HG02571 (cell line): ENCODE measurements at regions not wholly inside any gene's neighbourhood (a gene's known extent, or its start where the extent isn't known, plus 50 kb on each side); places are given as distances from the start of the nearest gene placed in this dataset.

Source experiments
- ATAC-seq: cut with Tn5 transposase; IDR thresholded peaks from one replicate; pipeline ENCODE4 v1.9.1; 2021; ENCODE audit warnings: mild to moderate bottlenecking, moderate library complexity; ENCODE audit not compliant: unreplicated experiment

- ATAC-seq, result no peak
Measured at GRCh38 chr12:3972576-3972975, 99.4 kb upstream of the PARP11 start.

GRCh38 chr12:3968523-3968922, 95.3 kb upstream of the PARP11 start:
- no peak for ATAC-seq

- no peak for ATAC-seq
Measured at GRCh38 chr12:3967556-3968160, 94.5 kb upstream of the PARP11 start.

GRCh38 chr12:3966376-3966775, 93.2 kb upstream of the PARP11 start:
- ATAC-seq, result no peak

- no peak for ATAC-seq
Measured at GRCh38 chr12:3965046-3965445, 91.8 kb upstream of the PARP11 start.

- ATAC-seq, result no peak
Measured at GRCh38 chr12:3964439-3964838, 91.2 kb upstream of the PARP11 start.

GRCh38 chr12:3962631-3963483, 89.7 kb upstream of the PARP11 start:
- no peak for ATAC-seq

GRCh38 chr12:3961591-3961990, 88.4 kb upstream of the PARP11 start:
- ATAC-seq, result no peak

- ATAC-seq, result no peak
Measured at GRCh38 chr12:3959799-3960560, 86.8 kb upstream of the PARP11 start.

GRCh38 chr12:3958534-3958933, 85.3 kb upstream of the PARP11 start:
- ATAC-seq, result no peak

- ATAC-seq, result no peak
Measured at GRCh38 chr12:3951380-3952135, 78.4 kb upstream of the PARP11 start.

GRCh38 chr12:3950714-3951320, 77.6 kb upstream of the PARP11 start:
- ATAC-seq, result no peak

GRCh38 chr12:3947781-3948180, 74.6 kb upstream of the PARP11 start:
- no peak for ATAC-seq

GRCh38 chr12:3945671-3946070, 72.5 kb upstream of the PARP11 start:
- ATAC-seq, result no peak

GRCh38 chr12:3944620-3945019, 71.4 kb upstream of the PARP11 start:
- no peak for ATAC-seq

- no peak for ATAC-seq
Measured at GRCh38 chr12:3938042-3938544, 64.9 kb upstream of the PARP11 start.

GRCh38 chr12:3935078-3935477, 61.9 kb upstream of the PARP11 start:
- ATAC-seq, result no peak

GRCh38 chr12:3933819-3934192, 60.6 kb upstream of the PARP11 start:
- no peak for ATAC-seq

GRCh38 chr12:3933074-3933818, 60.0 kb upstream of the PARP11 start:
- ATAC-seq, result no peak

GRCh38 chr12:3931776-3932175, 58.6 kb upstream of the PARP11 start:
- no peak for ATAC-seq
